Peyer's patch (tissue), 4 donors: ENCODE measurements at regions not wholly inside any gene's neighbourhood (a gene's known extent, or its start where the extent isn't known, plus 50 kb on each side); places are given as distances from the start of the nearest gene placed in this dataset.

Source experiments
- DNase-seq, 3 donors: peaks; one replicate each; pipeline ENCODE4 v3.0.0-alpha.2; 2017 to 2019
- H3K27ac ChIP-seq, 4 donors: fragments of 200-600 bp; sonication (generic); one replicate each; pipeline ENCODE4 v1.5.1; 2016 to 2019
- H3K27me3 ChIP-seq, 2 donors: fragments of 200-600 bp; sonication (generic); one replicate each; pipeline ENCODE4 v1.5.1; 2019
- H3K36me3 ChIP-seq, 3 donors: fragments of 200-600 bp; sonication (generic); one replicate each; pipeline ENCODE4 v1.5.1; 2016 to 2019
- H3K4me1 ChIP-seq, 4 donors: fragments of 200-600 bp; sonication (generic); one replicate each; pipeline ENCODE4 v1.5.1; 2016 to 2019
- H3K4me3 ChIP-seq, 4 donors: fragments of 200-600 bp; sonication (generic); 1 replicate in 3 of 4; 2 replicates in 1 of 4; pipeline ENCODE4 v1.5.1; 2016 to 2019; ENCODE audit warnings: mild to moderate bottlenecking in 1 of 4
- H3K9me3 ChIP-seq, 4 donors: fragments of 200-600 bp; sonication (generic); one replicate each; pipeline ENCODE4 v1.5.1; 2016 to 2019; ENCODE audit warnings: mild to moderate bottlenecking in 1 of 4
- CTCF ChIP-seq, 6 experiments: fragments of 450-650 bp in 4 of 6; fragments of 200-600 bp in 2 of 6; sonication (generic) in 1 of 6; IDR thresholded peaks; one replicate each; pipeline ENCODE4 v1.5.1; 2017 to 2019; ENCODE audit warnings: antibody characterized with exemption in 6 of 6, mild to moderate bottlenecking in 3 of 6, moderate library complexity in 1 of 6
- POLR2A ChIP-seq, 2 donors: fragments of 450-650 bp; IDR thresholded peaks; one replicate each; pipeline ENCODE4 v1.5.1; 2017; ENCODE audit warnings: antibody characterized with exemption in 2 of 2, mild to moderate bottlenecking in 2 of 2, moderate library complexity in 2 of 2

- H3K4me3 ChIP-seq, result no peak overlapping the region
- TF ChIP-seq POLR2A (IDR thresholded peaks at IDR 0.05), result no peak
- TF ChIP-seq CTCF (IDR thresholded peaks at IDR 0.05), result no peak
- no peaks in the 10 kb centered on the region for H3K9me3 ChIP-seq
- no peak overlapping the region for H3K27ac ChIP-seq
- H3K36me3 ChIP-seq, result no peaks in the 10 kb centered on the region
- H3K27me3 ChIP-seq, result no peaks in the 10 kb centered on the region
- no peak for DNase-seq
- peaks cover 0 to 7% (median 0%) of the 10 kb centered on the region in 4 donors for H3K4me1 ChIP-seq
Measured at GRCh38 chr12:77229640-77230442, 164.5 kb upstream of the E2F7 start.

- Histone ChIP-seq H3K36me3 (no peaks in the 10 kb centered on the region), H3K27ac (no peak overlapping the region), H3K4me3 (no peak overlapping the region), H3K27me3 (no peaks in the 10 kb centered on the region), H3K4me1 (peaks cover 0 to 7% (median 0%) of the 10 kb centered on the region in 4 donors), H3K9me3 (no peaks in the 10 kb centered on the region)
- TF ChIP-seq POLR2A (IDR thresholded peaks at IDR 0.05), result no peak
- DNase-seq, result no peak
Measured at GRCh38 chr12:77228376-77228775, 163.0 kb upstream of the E2F7 start.

- no peak overlapping the region for H3K4me3 ChIP-seq
- H3K27me3 ChIP-seq, result no peaks in the 10 kb centered on the region
- no peak overlapping the region for H3K27ac ChIP-seq
- H3K36me3 ChIP-seq, result no peaks in the 10 kb centered on the region
- DNase-seq, result no peak
- no peaks in the 10 kb centered on the region for H3K4me1 ChIP-seq
- TF ChIP-seq CTCF (IDR thresholded peaks at IDR 0.05), result no peak
- no peaks in the 10 kb centered on the region for H3K9me3 ChIP-seq
Measured at GRCh38 chr12:77226368-77226767, 161.0 kb upstream of the E2F7 start.

GRCh38 chr12:77225373-77225772, 160.0 kb upstream of the E2F7 start:
- TF ChIP-seq CTCF (IDR thresholded peaks at IDR 0.05) (no peak), POLR2A (IDR thresholded peaks at IDR 0.05) (no peak)

GRCh38 chr12:77224346-77224745, 159.0 kb upstream of the E2F7 start:
- Histone ChIP-seq H3K27me3 (no peaks in the 10 kb centered on the region), H3K4me1 (no peaks in the 10 kb centered on the region), H3K36me3 (no peaks in the 10 kb centered on the region), H3K9me3 (no peaks in the 10 kb centered on the region), H3K4me3 (no peak overlapping the region), H3K27ac (no peak overlapping the region)
- TF ChIP-seq CTCF (IDR thresholded peaks at IDR 0.05), result no peak
- no peak for TF ChIP-seq POLR2A (IDR thresholded peaks at IDR 0.05)
- DNase-seq, result no peak

More at GRCh38 chr12:77225373-77225772, 160.0 kb upstream of the E2F7 start:
- H3K27ac ChIP-seq, result no peak overlapping the region
- no peak for DNase-seq
- no peak overlapping the region for H3K4me3 ChIP-seq
- no peaks in the 10 kb centered on the region for H3K36me3 ChIP-seq
- H3K27me3 ChIP-seq, result no peaks in the 10 kb centered on the region
- no peaks in the 10 kb centered on the region for H3K9me3 ChIP-seq
- H3K4me1 ChIP-seq, result no peaks in the 10 kb centered on the region

- no peaks in the 10 kb centered on the region for H3K27me3 ChIP-seq
- TF ChIP-seq POLR2A (IDR thresholded peaks at IDR 0.05) (no peak), CTCF (IDR thresholded peaks at IDR 0.05) (no peak)
- DNase-seq, result no peak
- no peaks in the 10 kb centered on the region for H3K4me1 ChIP-seq
- no peaks in the 10 kb centered on the region for H3K36me3 ChIP-seq
- no peak overlapping the region for H3K4me3 ChIP-seq
- no peak overlapping the region for H3K27ac ChIP-seq
- H3K9me3 ChIP-seq, result no peaks in the 10 kb centered on the region
Measured at GRCh38 chr12:77222336-77222735, 157.0 kb upstream of the E2F7 start.
